GM19238 (cell line): ENCODE measurements at regions not wholly inside any gene's neighbourhood (a gene's known extent, or its start where the extent isn't known, plus 50 kb on each side); places are given as distances from the start of the nearest gene placed in this dataset.
"Not testable (repeated sequence)": the region's sequence is repeated elsewhere in the genome, so short reads cannot be mapped to it uniquely, and the experiment has no call there.

Source experiments
- DNase-seq: peaks from one replicate; pipeline ENCODE4 v3.0.0; 2011; ENCODE audit warnings: low spot score; ENCODE audit not compliant: insufficient read length

DNA sequence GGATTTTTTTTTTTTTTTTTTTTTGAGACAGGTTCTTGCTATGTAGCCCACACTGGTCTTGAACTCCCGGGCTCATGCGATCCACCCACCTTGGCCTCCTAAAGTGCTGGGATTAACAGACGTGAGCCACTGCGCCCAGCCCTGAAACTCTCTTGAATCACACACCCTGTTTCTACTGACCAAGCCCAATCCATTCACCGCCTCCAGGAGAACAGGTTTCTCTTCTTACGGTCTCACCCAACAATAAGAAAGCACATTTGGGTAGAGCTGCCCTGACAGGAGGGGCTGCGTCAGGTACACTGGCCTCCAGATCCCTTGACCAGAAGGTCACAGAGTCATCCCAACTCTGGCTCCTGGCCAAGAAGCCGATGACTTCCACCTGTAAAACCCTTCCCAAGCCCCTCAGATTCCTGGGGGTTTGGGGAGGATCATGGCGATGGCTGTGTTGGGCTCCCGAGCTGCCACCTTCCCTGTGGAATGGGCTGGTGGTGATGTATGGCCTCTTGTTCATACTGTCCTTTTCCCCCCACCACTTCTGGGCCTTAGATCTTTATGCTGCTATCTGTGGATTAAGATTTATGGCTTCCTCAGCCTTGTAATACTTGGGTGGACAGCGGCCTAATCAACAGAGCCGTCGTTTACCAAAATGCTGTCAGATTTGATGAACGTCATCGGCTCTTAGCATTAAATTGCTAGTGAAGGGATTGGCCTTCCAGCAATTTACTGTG, 89.1 kb downstream of the KATNIP start:
- DNase-seq: no peak

DNA sequence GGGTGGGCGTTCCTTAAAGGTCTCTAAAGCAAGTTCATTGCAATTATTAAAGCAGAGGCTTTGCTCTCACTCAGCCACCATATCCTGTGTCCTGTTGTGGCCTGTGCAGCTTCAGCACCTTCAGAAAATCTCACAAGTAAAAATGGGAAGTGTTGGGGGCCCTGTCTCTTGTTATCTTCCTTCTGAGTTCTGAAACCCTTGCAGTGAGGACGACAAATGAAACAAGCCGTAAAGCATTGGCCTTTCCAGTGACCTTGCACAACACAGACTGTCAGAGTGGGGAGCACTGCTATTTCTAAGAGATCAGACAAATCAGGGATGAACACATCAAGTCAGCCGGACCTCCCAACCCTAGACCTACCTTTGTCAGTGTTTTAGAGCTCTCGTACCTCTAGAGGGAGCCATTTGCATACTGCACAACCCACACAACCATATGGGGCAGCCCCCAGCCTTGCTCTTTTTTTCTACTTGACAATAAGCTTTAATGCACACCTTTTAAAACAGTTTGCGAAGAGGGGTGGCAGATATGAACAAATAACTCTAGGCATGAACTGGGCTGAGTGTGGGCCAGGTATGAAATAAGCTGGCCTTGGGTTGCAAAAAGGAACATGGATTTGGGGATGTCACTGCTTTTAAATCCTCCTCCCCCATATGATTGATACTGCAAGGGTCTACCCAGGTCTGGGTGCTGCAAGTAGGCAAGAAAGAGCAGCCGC, 89.8 kb downstream of the KATNIP start:
- peak; percentile 42 for DNase-seq

DNA sequence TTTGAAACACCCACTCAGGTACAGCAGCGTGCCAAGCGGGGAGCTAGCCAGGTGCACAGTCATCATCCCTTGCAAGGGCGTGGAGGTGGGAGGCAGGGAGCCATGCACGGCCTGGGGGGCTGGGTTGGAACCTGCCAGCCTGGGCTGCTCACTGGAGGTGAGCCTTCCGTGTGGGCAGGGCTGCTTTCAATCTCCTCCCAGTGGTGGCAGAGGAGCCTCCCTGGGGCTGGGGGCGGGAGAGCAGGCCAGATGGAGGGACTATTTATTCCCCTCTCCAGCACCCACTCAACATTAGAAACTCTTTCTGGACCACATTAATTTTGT, 90.3 kb downstream of the KATNIP start:
- DNase-seq: no peak

DNA sequence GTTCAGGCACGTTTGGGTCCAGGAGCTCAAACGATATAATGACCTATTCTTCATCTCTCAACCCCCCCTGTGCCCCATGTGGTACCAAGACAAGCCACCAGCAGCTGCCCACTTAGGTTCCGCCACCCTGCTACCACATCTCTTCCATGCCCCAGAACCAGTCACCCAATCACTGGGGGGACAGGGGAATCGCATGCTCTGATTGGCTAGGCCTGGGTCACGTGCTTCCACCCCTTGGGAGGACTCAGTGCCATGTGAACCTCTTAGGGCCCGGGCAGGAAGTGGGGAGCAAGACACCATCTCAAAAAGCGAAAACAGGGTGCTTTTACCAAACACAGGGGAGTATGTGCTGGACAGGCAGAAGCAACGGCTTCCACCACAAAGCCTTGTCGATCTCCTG, 91.3 kb downstream of the KATNIP start:
- DNase-seq: no peak

DNA sequence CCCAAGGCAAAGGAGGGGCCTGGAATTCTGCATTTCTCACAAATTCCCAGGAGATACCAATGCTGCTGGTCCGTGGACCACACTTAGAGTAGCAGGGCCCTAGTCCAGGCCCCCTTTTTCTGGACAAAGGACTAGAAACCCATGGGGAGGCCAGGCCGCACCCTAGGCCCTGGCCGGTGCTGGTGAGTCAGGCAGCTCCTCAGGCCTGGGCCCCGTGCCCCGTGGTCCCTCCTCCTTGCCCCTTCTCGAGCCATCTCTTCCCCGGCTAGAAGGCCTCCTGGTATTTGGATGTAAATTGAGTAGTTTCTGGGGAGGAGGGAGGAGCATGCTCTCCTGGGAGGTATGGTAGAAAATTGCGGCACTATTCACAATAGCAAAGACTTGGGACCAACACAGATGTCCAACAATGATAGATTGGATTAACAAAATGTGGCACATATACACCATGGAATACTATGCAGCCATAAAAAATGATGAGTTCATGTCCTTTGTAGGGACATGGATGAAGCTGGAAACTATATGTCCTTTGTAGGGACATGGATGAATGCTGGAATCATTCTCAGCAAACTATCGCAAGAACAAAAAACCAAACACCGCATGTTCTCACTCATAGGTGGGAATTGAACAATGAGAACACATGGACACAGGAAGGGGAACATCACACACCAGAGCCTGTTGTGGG, 91.9 kb downstream of the KATNIP start:
- not testable (repeated sequence) for DNase-seq

DNA sequence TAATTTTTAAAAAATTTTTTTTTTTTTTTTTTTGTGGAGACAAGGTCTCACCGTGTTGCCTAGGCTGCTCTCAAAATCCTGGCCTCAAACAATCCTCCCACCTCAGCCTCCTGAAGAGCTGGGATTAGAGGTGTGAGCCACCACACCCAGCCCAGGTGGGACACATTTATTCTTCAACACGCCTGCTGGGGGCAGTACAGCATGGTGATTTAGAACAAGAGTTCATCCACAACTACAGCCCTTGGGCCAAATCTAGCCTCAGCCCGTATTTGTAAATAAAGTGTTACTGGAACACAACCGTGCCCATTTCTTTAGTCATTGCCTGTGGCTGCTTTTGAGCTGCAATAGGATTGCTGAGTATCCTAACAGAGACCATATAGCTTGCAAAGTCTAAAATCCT, 92.8 kb downstream of the KATNIP start:
- no peak for DNase-seq

DNA sequence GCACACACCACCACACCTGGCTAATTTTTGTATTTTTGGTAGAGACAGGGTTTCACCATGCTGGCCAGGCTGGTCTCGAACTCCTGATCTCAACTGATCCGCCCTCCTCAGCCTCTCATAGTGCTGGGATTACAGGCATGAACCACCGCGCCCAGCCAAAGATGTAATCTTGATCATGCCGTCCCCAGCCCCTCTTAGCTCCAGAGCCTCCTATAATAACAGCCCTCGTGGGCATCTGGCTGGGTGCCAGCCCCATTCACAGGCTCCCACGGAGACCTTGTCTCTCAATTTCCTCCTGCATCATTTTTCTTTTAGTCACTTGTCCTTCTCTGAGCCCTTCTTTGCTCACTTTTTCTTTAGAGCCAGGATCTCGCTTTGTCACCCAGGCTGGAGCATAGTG, 94.2 kb downstream of the KATNIP start:
- DNase-seq: no peak

DNA sequence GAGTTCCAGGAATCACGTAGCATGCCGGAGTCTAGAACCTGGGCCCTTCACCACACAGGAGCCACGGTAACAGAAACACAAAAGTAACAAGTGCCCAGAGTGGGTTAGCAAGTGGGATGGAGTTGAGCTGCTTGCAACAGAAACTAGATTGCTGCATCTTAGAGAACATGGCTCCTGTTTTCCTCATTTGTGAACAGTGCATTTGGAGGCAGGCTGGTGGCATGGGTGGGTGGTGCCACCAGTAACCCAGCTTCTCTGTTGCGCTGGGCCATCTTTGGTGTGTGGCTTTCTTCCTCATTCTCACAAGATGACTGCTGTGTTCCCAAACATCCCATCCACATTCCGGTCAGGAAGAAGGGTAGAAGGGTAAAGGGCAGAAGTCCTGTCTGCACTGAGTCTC, 95.5 kb downstream of the KATNIP start:
- no peak for DNase-seq

DNA sequence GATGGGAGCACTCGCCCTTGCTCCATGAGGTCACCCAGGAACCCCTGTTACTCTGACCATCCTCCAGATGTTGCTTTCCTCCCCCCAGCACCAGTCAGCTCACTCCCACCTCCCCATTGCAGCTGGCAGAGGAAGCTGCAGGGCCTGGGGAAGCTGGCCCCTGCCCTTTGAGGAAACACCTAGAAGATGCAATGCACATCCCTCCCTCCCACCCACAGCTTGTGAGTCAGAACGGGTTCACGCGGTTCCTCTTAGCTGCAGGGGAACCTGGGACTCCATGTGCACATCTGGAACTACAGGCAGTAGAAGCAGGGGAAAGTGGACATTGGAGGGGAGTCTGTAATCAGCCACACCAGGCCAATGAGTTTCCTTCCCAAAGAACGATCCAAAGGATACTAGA, 96.9 kb downstream of the KATNIP start:
- DNase-seq: no peak

DNA sequence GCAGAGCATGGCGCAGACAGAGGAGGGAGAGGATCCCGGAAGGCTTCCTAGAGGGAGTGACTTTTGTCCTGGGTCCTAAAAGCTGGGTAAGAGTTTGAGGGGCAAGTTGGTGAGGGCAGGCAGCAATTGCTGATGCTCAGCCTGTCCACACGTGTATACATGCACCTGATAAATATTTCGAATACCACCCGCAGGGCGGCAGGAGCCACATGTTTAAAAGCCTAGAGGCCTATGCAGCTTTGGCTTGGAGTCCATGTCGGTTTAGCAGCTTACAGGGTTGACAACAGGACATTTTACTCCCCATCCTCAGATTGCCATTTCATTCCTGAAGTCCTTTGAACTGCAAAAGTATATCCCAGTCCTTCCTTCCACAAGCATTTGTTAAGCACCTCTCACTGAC, 99.1 kb downstream of the KATNIP start:
- DNase-seq: no peak

DNA sequence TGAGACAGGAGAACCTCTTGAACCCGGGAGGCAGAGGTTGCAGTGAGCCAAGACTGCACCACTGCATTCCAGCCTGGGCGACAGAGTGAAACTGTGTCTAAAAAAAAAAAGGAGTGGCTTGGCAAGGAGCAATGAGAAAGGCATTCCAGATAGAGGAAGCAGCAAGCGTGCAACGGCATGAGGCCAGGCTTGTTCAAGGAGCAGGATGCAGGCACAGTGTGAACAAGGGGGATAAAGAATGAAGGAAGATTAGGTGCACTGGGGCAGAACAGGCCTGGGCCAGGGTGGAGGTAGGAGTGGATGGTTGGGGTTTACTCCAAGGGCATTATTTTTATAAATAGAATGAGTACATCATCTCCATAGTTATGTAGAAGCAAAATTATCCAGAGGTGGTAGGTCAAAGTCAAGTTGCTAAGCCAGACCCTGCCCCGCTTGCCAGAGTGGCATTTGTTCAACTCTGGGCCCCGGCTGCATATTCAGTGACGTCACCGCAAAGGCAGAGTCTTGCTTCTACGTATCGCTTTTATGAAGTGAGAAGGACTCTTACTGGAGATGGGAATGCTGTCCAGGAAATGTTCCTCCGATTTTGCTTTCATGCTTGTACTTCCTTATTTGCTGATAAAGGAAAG, 100.2 kb downstream of the KATNIP start:
- no peak for DNase-seq

DNA sequence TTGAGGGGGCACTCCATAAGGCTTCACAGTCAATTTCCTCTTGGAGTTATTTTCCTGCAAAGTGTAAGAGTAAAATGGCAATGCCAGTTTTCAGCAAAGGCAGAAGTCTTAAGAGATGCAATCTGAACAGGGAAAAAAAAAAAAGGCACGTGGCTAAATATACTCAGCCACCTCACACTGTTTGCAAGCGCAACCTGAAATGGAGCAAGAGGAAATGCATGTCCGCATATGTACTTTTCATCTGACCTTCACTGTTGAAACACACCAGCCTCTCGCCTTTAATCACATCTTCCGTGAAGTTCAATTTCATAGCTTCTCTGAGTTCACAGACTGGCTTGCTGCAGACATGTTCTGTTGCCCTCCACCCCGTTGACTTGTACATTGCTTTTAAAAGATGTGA, 101.4 kb downstream of the KATNIP start:
- DNase-seq: no peak

DNA sequence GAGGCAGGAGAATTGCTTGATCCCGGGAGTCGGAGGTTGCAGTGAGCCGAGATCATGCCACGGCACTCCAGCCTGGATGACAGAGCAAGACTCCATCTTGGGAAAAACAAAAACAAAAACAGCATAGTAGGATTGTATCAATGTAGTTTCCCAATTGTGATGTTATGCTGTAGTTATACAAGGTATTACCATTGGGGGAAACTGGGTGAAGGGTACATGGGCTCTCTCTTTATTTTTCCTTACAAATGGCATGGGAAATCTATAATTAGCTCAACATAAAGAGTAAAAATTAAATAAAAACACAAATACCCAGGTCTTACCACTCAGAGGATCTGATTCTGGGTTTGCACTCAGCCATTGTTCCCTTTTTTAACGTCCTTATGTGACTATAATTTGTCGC, 107.9 kb downstream of the KATNIP start:
- no peak for DNase-seq

DNA sequence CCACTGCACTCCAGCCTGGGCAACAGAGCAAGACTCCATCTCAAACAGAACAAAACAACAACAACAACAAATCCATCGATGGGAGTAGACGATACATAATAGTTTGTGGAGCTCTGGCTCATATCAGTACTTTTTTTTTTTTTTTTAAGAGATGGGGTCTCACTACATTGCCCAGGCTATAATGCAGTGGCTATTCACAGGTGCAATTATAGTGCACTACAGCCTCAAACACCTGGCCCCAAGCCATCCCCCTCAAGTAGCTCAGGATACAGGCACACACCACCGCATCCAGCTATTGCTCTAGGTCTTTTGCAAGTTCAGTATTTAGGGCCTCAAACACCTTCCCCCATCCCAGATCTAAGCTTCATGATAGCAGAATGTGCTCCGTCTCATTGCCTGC, 110.6 kb downstream of the KATNIP start:
- no peak for DNase-seq

DNA sequence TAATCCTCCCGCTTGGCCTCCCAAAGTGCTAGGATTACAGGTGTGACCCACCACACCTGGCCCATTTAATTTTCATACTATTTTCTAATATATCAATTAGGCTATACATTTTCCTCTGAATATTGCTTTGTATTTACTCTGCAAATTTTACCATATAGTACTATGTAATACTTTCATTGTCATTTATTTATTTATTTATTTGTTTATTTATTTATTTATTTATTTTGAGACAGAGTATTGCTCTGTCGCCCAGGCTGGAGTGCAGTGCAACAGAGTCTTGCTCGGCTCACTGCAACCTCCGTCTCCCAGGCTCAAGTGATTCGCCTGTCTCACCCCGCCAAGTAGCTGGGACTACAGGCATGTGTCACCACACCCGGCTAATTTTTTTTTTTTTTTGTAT, 113.3 kb downstream of the KATNIP start:
- DNase-seq: not testable (repeated sequence)

DNA sequence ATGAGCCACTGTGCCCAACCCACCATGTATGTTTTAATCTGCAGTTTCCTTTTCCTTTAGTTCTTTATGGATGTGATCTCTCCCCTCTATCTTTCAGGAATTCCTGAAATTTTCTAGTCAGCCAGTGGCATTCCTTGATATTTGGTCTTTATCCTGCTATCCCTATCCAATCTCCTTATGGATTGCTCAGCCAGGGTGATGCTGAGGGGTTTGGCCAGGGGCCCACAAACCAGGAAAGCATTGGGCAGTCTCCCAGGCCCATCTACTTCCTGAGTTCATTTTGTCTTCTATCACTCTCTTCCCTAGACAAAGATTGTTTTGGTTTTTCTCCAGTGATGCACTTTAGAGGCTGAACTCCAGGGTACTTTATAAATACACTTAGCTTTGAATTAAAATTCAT, 115.9 kb downstream of the KATNIP start:
- DNase-seq: no peak

DNA sequence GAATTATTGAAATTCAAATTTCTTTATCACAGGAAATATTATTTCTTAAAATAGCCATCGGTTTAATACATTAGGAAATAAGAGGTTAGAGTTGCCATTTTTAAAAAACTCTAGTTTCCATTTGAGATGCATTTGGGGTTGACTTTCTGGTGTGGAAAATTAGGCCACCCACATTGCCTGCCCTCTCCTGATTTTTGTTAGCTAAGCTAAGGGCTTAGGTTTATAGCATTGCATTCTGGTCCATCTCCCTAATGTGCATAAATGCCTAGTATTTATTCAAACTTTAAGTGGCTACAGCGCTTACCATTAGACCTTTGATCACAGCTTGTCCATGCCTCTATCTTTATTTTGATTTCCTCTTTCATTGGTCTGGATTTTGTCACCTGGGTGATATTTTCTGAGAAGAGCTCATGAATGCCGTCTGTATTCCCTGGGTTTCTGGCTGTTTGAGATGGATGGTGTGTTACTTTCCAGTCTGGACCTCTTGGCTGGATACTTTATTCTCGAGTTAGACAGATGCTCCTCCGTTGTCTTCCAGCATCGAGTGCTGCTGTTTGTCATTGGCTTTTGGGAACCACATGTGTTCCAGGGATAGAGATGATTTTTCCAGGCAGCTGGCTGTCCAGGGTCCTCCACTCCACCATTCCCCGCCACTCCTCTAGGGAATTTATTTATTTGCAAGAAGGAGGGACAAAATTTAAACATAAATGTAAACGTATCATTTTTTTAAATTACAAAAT, 120.3 kb downstream of the KATNIP start:
- no peak for DNase-seq

DNA sequence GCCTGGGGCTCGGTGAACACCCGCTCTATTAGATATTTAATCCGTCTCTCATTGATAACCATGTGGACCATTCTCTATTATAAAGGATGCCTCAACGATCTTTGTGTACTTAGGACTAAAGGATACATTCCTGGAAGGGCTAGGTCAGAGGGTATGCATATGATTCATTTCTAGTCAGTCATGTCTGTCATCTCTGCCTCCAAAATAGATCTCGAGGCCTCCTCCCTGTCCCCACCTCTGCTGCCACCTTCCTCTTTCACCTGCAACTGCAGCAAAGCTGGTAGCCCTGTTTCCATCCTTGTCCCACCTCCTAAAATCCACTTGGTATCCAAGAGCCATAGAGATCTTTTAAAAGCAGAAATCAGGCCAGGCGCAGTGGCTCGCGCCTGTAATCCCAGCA, 121.5 kb downstream of the KATNIP start:
- no peak for DNase-seq

DNA sequence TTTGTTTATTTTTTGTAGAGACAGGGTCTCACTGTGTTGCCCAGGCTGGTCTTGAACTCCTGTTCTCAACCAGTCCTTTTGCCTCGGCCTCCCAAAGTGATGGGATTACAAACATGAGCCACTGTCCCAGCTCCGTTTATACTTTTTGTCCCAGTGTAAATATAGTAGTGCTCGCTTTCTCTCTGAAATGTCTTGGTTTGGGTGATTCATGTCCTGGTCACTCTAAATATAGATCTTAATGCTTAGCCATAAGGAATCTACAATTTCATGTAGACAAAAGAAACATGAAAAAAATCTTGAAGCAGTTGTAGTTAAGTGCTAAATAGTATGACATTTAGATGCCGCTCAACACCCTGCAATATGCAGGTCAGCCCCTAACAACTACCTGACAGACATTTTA, 126.9 kb downstream of the KATNIP start:
- no peak for DNase-seq

DNA sequence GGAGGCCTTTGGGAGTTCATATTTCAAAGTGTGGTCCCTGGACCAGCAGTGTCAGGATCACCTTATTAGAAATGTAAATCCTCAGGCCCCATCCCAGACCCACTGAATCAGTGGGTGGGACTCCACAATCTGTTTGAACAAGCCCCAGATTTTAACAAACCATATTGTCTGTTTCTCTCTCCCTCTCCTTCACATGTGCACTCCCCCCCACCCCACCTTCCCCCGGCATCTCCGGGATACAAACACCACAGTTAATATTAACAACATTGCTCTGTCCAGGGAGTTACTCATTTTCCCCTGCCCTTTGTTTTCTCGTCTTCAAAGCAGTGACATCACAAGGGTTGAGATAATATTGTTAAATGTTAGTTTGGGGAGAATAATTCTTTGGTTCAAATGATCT, 127.3 kb downstream of the KATNIP start:
- no peak for DNase-seq

DNA sequence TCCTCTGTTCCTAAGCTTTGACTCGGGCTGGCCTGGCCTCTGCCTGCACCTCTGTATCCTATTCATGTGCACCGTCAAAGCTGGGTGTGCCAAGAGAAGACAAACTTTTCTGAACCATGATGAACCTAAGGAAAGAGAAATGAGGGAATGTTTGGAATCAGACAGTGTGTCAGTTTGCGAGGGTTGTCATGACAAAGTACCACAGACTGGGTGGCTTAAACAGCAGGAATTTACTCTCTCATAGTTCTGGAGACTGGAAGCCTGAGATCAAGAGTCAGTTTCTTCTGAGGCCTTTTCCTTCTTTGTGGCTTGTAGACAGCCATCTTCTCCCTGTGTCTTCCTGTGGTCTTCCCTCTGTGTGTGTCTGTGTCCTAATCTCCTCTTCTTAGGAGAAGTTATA, 129.0 kb downstream of the KATNIP start:
- no peak for DNase-seq

DNA sequence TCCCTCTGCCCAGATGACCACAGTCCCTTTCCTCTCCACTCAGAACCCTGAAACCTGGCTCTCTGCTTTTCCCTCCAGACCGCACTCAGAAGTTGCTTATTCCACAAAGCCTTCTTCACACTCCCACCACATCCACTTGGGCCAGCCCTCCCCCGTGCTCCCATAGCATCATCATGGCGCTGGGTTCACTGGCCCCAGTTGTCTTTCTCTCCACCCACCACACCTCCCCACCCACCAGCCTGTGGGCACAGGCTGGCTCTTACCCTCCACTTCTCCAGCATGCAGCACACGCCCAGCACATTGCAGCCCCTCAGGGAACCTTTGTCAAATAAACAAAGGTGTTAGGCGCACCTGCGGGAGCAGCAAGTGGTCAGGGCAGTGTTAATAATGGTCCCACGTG, 130.0 kb downstream of the KATNIP start:
- DNase-seq: no peak
